ENCODE measurements at regions not wholly inside any gene's neighbourhood (a gene's known extent, or its start where the extent isn't known, plus 50 kb on each side); places are given as distances from the start of the nearest gene placed in this dataset.
A peak's percentile ranks its signal among the peaks of the same experiment; 100 is the strongest.

DNA sequence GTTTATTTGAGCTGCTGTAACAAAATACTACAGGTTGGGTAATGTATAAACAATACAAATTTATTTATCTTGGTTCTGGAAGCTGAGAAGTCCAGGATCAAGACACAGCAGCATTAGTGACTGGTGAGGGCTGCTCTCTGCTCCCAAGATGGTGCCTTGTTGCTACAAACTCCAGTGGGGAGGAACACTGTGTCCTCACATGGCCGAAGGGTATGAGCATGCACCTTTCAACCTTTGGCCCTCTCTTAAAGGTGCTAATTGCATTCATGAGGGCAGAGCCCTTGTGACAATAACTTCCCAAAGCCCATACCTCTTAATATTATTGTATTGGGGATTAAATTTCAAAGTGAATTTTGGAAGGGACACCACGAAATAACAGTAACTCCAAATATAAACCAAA is 55.3 kb upstream of the ATP1B1 start:
- DNase-seq, result no peak

GRCh38 chr1:169052171-169052570 is 54.3 kb upstream of the ATP1B1 start:
- peak in 1 of 2 experiments; percentile 14 for DNase-seq

More for the DNA sequence above, 55.3 kb upstream of the ATP1B1 start:
- TF ChIP-seq POLR2A (IDR thresholded peaks at IDR 0.05; ENCODE audit: low read length), result no peak
- TF ChIP-seq GATA1 (IDR thresholded peaks at IDR 0.05; ENCODE audit: low read depth, low read length), result no peak

DNA sequence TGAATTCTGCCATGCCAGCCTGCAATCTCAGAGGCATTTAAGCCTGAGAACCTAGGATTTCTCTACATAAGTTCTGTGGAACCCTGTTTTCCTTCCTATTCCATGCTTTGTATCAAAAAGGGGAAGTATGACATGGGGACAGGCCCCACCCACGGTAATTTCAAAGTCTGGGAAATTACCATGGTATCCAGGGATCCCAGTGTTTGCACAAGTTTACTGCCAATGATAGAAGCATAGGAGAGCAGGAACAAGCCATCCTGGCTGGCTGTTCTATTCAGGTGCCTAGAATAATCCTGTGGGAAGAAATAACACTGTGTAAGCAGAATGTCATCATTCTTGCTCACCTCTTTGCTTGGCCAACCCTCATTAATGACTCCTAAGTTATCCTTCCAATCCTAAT is 53.8 kb upstream of the ATP1B1 start:
- no peak for DNase-seq
- TF ChIP-seq GATA1 (IDR thresholded peaks at IDR 0.05; ENCODE audit: low read depth, low read length) (no peak), POLR2A (IDR thresholded peaks at IDR 0.05; ENCODE audit: low read length) (no peak)

DNA sequence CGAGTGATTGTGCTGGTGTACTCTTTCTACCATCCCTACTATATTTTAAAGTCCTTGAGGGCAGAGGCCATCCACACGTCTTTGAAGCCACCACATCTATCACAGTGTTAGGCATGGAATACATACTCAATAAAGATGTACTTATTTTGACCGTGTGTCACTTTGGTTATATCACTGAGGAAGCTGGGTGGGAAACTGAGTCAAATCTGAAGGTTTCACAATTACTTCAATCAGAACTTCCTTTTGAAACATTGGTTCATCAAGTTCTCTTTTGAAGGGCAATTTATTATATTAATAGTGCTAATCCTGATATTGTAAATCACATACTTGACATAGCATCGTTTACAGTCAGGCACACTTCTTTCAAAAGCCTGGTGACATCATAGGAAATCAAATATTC is 53.3 kb upstream of the ATP1B1 start:
- no peak for DNase-seq

More for the DNA sequence above, 53.3 kb upstream of the ATP1B1 start:
- TF ChIP-seq GATA1 (IDR thresholded peaks at IDR 0.05; ENCODE audit: low read depth, low read length) (no peak), POLR2A (IDR thresholded peaks at IDR 0.05; ENCODE audit: low read length) (no peak)
